IMR-90 (cell line): ENCODE measurements at regions not wholly inside any gene's neighbourhood (a gene's known extent, or its start where the extent isn't known, plus 50 kb on each side); places are given as distances from the start of the nearest gene placed in this dataset.

Source experiments
- CEBPB ChIP-seq: IDR thresholded peaks from 2 replicates; pipeline ENCODE4 v1.6.1; 2012; ENCODE audit warnings: low read depth, low read length, improper control_type of control experiment
- MAFK ChIP-seq: IDR thresholded peaks from 2 replicates; pipeline ENCODE4 v1.6.1; 2012; ENCODE audit warnings: low read depth, low read length, improper control_type of control experiment
- MAZ ChIP-seq: IDR thresholded peaks from 2 replicates; pipeline ENCODE4 v1.6.1; 2012; ENCODE audit warnings: low read depth, mild to moderate bottlenecking, low read length, improper control_type of control experiment, moderate library complexity, borderline replicate concordance
- POLR2A ChIP-seq: IDR thresholded peaks from 2 replicates; pipeline ENCODE4 v1.6.1; 2012; ENCODE audit warnings: mild to moderate bottlenecking, low read depth, low read length
- RCOR1 ChIP-seq: IDR thresholded peaks from 2 replicates; pipeline ENCODE4 v1.6.1; 2012; ENCODE audit warnings: mild to moderate bottlenecking, low read length, improper control_type of control experiment; ENCODE audit not compliant: insufficient replicate concordance
- RFX5 ChIP-seq: IDR thresholded peaks from 2 replicates; pipeline ENCODE4 v1.8.0; 2012; ENCODE audit warnings: low read depth, mild to moderate bottlenecking, low read length, moderate library complexity
- SMC3 ChIP-seq: fragments of 150-350 bp; IDR thresholded peaks from 2 replicates; pipeline ENCODE4 v1.6.1; 2016; ENCODE audit warnings: low read depth, mild to moderate bottlenecking, antibody characterized with exemption, low read length, moderate library complexity
- TF ChIP-seq, protein P1 (sequence below): conservative IDR thresholded peaks from 2 replicates; pipeline ENCODE4 v1.5.1; 2012; ENCODE audit warnings: mild to moderate bottlenecking, low read depth, low read length, improper control_type of control experiment

DNA sequence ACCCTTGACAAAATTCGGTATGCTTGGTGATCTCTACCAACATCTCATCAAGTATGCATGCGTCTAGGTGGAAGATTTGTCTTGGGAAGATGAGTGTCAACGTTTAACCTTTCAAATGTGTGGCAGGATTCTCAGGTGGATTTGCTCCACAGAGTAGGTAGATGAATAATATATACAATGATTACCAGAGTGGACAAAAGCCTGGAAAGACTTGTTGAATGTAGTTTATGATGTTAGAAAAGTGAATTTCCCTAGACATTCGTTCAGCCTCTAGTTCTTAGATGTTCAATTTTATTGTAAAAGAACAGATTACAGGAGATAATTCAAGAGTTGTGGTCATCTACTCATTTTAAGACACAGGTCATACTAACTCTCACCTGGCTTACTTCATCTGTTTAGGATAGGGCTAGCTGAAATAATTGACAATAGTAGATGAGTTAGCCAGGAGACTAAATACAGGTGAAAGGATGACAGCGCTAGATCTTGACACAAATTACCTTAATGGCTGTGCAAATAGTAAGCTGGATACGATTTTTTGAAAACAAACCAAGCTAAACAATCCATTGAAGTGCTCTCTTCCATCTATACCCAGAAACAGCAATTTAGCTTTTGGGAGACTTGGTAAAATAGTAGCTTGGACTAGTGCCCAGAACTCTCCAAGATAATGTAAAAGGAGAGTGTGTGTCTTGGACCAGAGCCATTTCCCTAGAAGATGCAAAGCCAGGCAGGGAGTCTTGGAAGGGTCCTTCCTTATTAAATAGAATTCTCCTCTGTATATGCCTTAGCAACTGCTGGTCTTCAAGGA, 168.0 kb downstream of the DACT1 start:
- TF ChIP-seq CEBPB (no peak), MAZ (no peak), RFX5 (no peak), RCOR1 (no peak), MAFK (no peak), POLR2A (no peak), SMC3 (no peak)
- TF ChIP-seq, protein P1, sequence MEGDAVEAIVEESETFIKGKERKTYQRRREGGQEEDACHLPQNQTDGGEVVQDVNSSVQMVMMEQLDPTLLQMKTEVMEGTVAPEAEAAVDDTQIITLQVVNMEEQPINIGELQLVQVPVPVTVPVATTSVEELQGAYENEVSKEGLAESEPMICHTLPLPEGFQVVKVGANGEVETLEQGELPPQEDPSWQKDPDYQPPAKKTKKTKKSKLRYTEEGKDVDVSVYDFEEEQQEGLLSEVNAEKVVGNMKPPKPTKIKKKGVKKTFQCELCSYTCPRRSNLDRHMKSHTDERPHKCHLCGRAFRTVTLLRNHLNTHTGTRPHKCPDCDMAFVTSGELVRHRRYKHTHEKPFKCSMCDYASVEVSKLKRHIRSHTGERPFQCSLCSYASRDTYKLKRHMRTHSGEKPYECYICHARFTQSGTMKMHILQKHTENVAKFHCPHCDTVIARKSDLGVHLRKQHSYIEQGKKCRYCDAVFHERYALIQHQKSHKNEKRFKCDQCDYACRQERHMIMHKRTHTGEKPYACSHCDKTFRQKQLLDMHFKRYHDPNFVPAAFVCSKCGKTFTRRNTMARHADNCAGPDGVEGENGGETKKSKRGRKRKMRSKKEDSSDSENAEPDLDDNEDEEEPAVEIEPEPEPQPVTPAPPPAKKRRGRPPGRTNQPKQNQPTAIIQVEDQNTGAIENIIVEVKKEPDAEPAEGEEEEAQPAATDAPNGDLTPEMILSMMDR = no peak
